HepG2 (cell line): ENCODE measurements at regions not wholly inside any gene's neighbourhood (a gene's known extent, or its start where the extent isn't known, plus 50 kb on each side); places are given as distances from the start of the nearest gene placed in this dataset.

Experiments
- ATAC-seq: fragments of 200-7000 bp; cut with Tn5 transposase; 3 replicates; pipeline ENCODE4 v1.9.1; 2020; ENCODE audit warnings: mild to moderate bottlenecking, moderate library complexity
- BruUV-seq: library from RNA; stranded (reverse); fragments of 400-500 nt; replicated peaks from 2 replicates; lab custom pipeline; 2021; lab: Mats Ljungman, UMichigan
- CTCF ChIA-PET: fragments of 300-600 bp; formaldehyde crosslinking; extraction: SDS; loops from one replicate; lab custom pipeline; 2021; ENCODE audit warnings: low total read pairs, inconsistent platforms, low intra/inter-chr PET ratio; lab: Yijun Ruan, JAX
- POLR2A ChIA-PET: fragments of 350-600 bp; sonication (Branson Sonifier 250); formaldehyde crosslinking; loops from one replicate; lab custom pipeline; 2020; ENCODE audit warnings: antibody characterized with exemption, inconsistent platforms; lab: Yijun Ruan, JAX
- DNase-seq: peaks from one replicate; pipeline ENCODE4 v3.0.0-alpha.2; 2015; ENCODE audit warnings: low spot score
- FAIRE-seq: peaks from 3 replicates; lab custom pipeline; 2011; peaks lifted over from hg19 to GRCh38; lab: Jason Lieb, UNC
- H2AFZ ChIP-seq: one replicate; pipeline ENCODE4 v1.6.1; 2011; ENCODE audit warnings: low read length, inconsistent platforms
- H3K27ac ChIP-seq: fragments of 300-600 bp; 3 replicates; pipeline ENCODE4 v1.8.0; 2011; ENCODE audit warnings: mixed run types, mild to moderate bottlenecking, mixed read lengths, low read length, inconsistent platforms; ENCODE audit not compliant: insufficient read depth; ENCODE audit errors: extremely low read length
- H3K27me3 ChIP-seq, 2 experiments: fragments of 200-600 bp in 1 of 2; 2 replicates in 1 of 2; 3 replicates in 1 of 2; pipeline versions ENCODE4 v1.6.0 to v1.8.0; 2011; ENCODE audit warnings: low read length in 2 of 2, mild to moderate bottlenecking in 2 of 2, moderate library complexity in 2 of 2, inconsistent platforms in 1 of 2; ENCODE audit not compliant: insufficient read depth in 2 of 2, control insufficient read depth in 1 of 2
- H3K36me3 ChIP-seq, 2 experiments: fragments of 200-600 bp in 1 of 2; replicated peaks in 1 of 2; 2 replicates in 1 of 2; 3 replicates in 1 of 2; pipeline versions ENCODE4 v1.5.1 to v1.8.0; 2011; ENCODE audit warnings: low read length in 2 of 2, inconsistent platforms in 1 of 2; ENCODE audit not compliant: insufficient read depth in 2 of 2, control insufficient read depth in 1 of 2
- H3K4me1 ChIP-seq: 2 replicates; pipeline ENCODE4 v1.5.1; 2012; ENCODE audit warnings: low read length, inconsistent platforms; ENCODE audit not compliant: insufficient read depth
- H3K4me2 ChIP-seq: 2 replicates; pipeline ENCODE4 v1.6.0; 2011; ENCODE audit warnings: low read depth, low read length, inconsistent platforms
- H3K4me3 ChIP-seq, 3 experiments: fragments of 200-600 bp in 1 of 3; sonication (generic), shearing (Covaris generic) in 1 of 3; replicated peaks in 1 of 3; 2 replicates each; pipeline ENCODE4 v1.5.1; 2011 to 2016; ENCODE audit warnings: low read length in 3 of 3, inconsistent platforms in 2 of 3, low read depth in 2 of 3, mild to moderate bottlenecking in 2 of 3, control low read depth in 1 of 3, mixed read lengths in 1 of 3; ENCODE audit not compliant: insufficient read depth in 1 of 3
- H3K79me2 ChIP-seq: one replicate; pipeline ENCODE4 v1.6.1; 2011; ENCODE audit warnings: low read length, inconsistent platforms; ENCODE audit not compliant: insufficient read depth
- H3K9ac ChIP-seq: 2 replicates; pipeline ENCODE4 v1.6.0; 2011; ENCODE audit warnings: mild to moderate bottlenecking, low read depth, low read length, inconsistent platforms; ENCODE audit not compliant: insufficient read depth
- H3K9me3 ChIP-seq: 2 replicates; pipeline ENCODE4 v1.5.1; 2012; ENCODE audit warnings: mild to moderate bottlenecking, low read length
- H4K20me1 ChIP-seq: 2 replicates; pipeline ENCODE4 v1.6.0; 2011; ENCODE audit warnings: inconsistent platforms, mild to moderate bottlenecking, low read length, moderate library complexity; ENCODE audit not compliant: insufficient read depth
- AGO1 ChIP-seq: fragments of 200-400 bp; formaldehyde crosslinking; IDR thresholded peaks from 2 replicates; pipeline ENCODE4 v1.6.1; 2017; ENCODE audit warnings: mild to moderate bottlenecking, low read depth, low read length, moderate library complexity; ENCODE audit not compliant: poor library complexity, severe bottlenecking
- FOXP4 ChIP-seq: sonication (generic); formaldehyde crosslinking; IDR thresholded peaks from 2 replicates; pipeline ENCODE4 v1.4.0; 2020; ENCODE audit warnings: missing genetic modification reagents
- HINFP ChIP-seq: sonication (generic); formaldehyde crosslinking; IDR thresholded peaks from 2 replicates; pipeline ENCODE4 v1.4.0; 2020; ENCODE audit warnings: low read depth, mild to moderate bottlenecking, missing genetic modification reagents
- IKZF5 ChIP-seq: IDR thresholded peaks from 2 replicates; pipeline ENCODE4 v1.6.1; 2018; ENCODE audit warnings: missing genetic modification reagents, mild to moderate bottlenecking, missing compliant biosample characterization
- LBX2 ChIP-seq: sonication (generic); formaldehyde crosslinking; IDR thresholded peaks from 2 replicates; pipeline ENCODE4 v1.5.0; 2020; ENCODE audit warnings: missing genetic modification reagents, mild to moderate bottlenecking, borderline replicate concordance
- MIXL1 ChIP-seq: IDR thresholded peaks from 2 replicates; pipeline ENCODE4 v1.6.1; 2016
- NR0B2 ChIP-seq: sonication (generic); formaldehyde crosslinking; IDR thresholded peaks from 2 replicates; pipeline ENCODE4 v1.4.0; 2020; ENCODE audit warnings: mild to moderate bottlenecking, missing genetic modification reagents
- ZBTB44 ChIP-seq: sonication (generic); formaldehyde crosslinking; IDR thresholded peaks from 2 replicates; pipeline ENCODE4 v1.4.0; 2020; ENCODE audit warnings: missing genetic modification reagents
- ZBTB8A ChIP-seq: sonication (generic); formaldehyde crosslinking; IDR thresholded peaks from 2 replicates; pipeline ENCODE4 v1.4.0; 2020; ENCODE audit warnings: mild to moderate bottlenecking, low read depth, missing genetic modification reagents, borderline replicate concordance
- ZNF136 ChIP-seq: sonication (generic); formaldehyde crosslinking; IDR thresholded peaks from 2 replicates; pipeline ENCODE4 v1.8.1; 2022; ENCODE audit warnings: low read depth, mild to moderate bottlenecking, moderate library complexity, missing genetic modification reagents
- ZNF20 ChIP-seq: sonication (generic); formaldehyde crosslinking; IDR thresholded peaks from 2 replicates; pipeline ENCODE4 v1.4.0; 2020; ENCODE audit warnings: mild to moderate bottlenecking, moderate library complexity, missing genetic modification reagents
- ZNF24 ChIP-seq: fragments of 450-650 bp; IDR thresholded peaks from 2 replicates; pipeline ENCODE4 v1.6.1; 2017; ENCODE audit warnings: antibody characterized with exemption, mild to moderate bottlenecking
- ZNF274 ChIP-seq: sonication (generic); formaldehyde crosslinking; IDR thresholded peaks from 2 replicates; pipeline ENCODE4 v1.5.1; 2020; ENCODE audit warnings: mild to moderate bottlenecking, missing genetic modification reagents
- ZNF460 ChIP-seq: sonication (generic); formaldehyde crosslinking; IDR thresholded peaks from 2 replicates; pipeline ENCODE4 v1.5.1; 2020; ENCODE audit warnings: missing genetic modification reagents, mild to moderate bottlenecking, borderline replicate concordance
- ZNF740 ChIP-seq: sonication (generic); formaldehyde crosslinking; IDR thresholded peaks from 2 replicates; pipeline ENCODE4 v1.4.0; 2020; ENCODE audit warnings: missing genetic modification reagents
- ZNF75D ChIP-seq: sonication (generic); formaldehyde crosslinking; IDR thresholded peaks from 2 replicates; pipeline ENCODE4 v1.8.1; 2023; ENCODE audit warnings: missing genetic modification reagents, mild to moderate bottlenecking, borderline replicate concordance
- in situ Hi-C: cut with HindIII; loops from 2 replicates; pipeline ENCODE4 v1.10.0; 2017; ENCODE audit warnings: low pct_unique_long_range_greater_than_20kb; ENCODE audit not compliant: extremely low pct_ligation_motif_present
- intact Hi-C: fragments of 100-400 bp; cut with micrococcal nuclease; formaldehyde crosslinking; loops from one replicate; pipeline ENCODE4 v1.10.0; 2022; ENCODE audit not compliant: unreplicated experiment

GRCh38 chr5:52725808-52726207, 61.9 kb upstream of the ITGA1 start (continued):
- TF ChIP-seq ZBTB44 (CRISPR knock-in tag): no peak
- TF ChIP-seq NR0B2: no peak
- no peak for TF ChIP-seq HINFP (CRISPR knock-in tag)

GRCh38 chr5:52727020-52727419, 60.7 kb upstream of the ITGA1 start:
- Histone ChIP-seq H3K27ac (no peak overlapping the region), H3K4me3 (no peak overlapping the region), H3K4me1 (peaks cover 52% of the 10 kb centered on the region), H3K9me3 (no peaks in the 10 kb centered on the region), H3K79me2 (no peaks in the 10 kb centered on the region), H3K4me2 (no peak overlapping the region), H4K20me1 (no peaks in the 10 kb centered on the region), H3K9ac (no peak overlapping the region), H3K27me3 (no peaks in the 10 kb centered on the region), H3K36me3 (no peaks in the 10 kb centered on the region), H2AFZ (no peak overlapping the region)
- intact Hi-C loops (loop anchor here (5.0 kb wide), 1 partner anchor 1355 kb away; no protein-coding TSS in a partner anchor), in situ Hi-C loops (no loop called here)
- ATAC-seq (no peak), FAIRE-seq (no peak), DNase-seq (no peak)
- POLR2A ChIA-PET: no interaction called here
- CTCF ChIA-PET: no interaction called here
- BruUV-seq: no TSS peak
- TF ChIP-seq LBX2 (CRISPR knock-in tag) (no peak), ZNF75D (CRISPR knock-in tag) (no peak), IKZF5 (no peak), ZNF460 (CRISPR knock-in tag) (no peak), ZNF136 (no peak), AGO1 (no peak), MIXL1 (no peak), FOXP4 (no peak), ZNF740 (CRISPR knock-in tag) (no peak), ZNF274 (CRISPR knock-in tag) (no peak), ZNF20 (CRISPR knock-in tag) (no peak), ZNF24 (no peak), ZBTB8A (CRISPR knock-in tag) (no peak)
